ENCODE measurements at regions not wholly inside any gene's neighbourhood (a gene's known extent, or its start where the extent isn't known, plus 50 kb on each side); places are given as distances from the start of the nearest gene placed in this dataset.

DNA sequence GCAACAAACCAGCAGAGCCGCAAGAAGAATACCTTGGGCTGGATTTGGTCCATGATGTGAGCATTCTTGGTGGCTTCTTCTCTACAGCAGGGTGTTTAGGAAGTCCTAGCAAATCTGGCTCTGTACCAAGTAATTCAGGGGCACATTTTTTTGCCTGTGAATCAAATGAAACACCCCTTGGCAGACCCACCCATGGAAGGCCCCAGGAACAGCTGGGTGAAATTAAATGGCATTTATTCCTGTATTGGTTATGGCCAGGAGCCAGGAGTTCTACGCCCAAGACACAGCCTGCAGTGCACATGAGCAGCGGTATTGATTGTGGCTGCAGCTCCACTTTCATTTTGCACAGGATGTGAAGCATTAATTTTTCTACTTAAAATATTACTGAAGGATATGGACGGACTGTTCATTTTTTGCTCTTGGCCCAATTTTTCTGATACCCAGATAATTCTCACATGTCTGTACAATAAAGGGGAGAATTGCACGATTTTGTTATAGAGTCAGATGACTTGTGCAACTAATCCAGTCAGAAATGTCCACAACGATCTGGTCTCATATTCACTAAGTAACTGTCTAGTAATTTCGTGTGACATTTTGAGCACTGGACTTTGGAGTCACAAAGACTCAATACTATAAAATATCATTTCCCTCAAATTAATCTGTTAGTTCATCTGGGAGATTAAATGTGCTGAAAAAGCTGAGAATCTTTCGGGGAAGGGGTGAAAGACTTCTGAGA lies 120.7 kb upstream of the APC start:
- TF ChIP-seq, protein P1, sequence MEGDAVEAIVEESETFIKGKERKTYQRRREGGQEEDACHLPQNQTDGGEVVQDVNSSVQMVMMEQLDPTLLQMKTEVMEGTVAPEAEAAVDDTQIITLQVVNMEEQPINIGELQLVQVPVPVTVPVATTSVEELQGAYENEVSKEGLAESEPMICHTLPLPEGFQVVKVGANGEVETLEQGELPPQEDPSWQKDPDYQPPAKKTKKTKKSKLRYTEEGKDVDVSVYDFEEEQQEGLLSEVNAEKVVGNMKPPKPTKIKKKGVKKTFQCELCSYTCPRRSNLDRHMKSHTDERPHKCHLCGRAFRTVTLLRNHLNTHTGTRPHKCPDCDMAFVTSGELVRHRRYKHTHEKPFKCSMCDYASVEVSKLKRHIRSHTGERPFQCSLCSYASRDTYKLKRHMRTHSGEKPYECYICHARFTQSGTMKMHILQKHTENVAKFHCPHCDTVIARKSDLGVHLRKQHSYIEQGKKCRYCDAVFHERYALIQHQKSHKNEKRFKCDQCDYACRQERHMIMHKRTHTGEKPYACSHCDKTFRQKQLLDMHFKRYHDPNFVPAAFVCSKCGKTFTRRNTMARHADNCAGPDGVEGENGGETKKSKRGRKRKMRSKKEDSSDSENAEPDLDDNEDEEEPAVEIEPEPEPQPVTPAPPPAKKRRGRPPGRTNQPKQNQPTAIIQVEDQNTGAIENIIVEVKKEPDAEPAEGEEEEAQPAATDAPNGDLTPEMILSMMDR (IDR thresholded peaks at IDR 0.05), result no peak
- TF ChIP-seq POLR2A (IDR thresholded peaks at IDR 0.05), result no peak
